ENCODE measurements at regions not wholly inside any gene's neighbourhood (a gene's known extent, or its start where the extent isn't known, plus 50 kb on each side); places are given as distances from the start of the nearest gene placed in this dataset.

DNA sequence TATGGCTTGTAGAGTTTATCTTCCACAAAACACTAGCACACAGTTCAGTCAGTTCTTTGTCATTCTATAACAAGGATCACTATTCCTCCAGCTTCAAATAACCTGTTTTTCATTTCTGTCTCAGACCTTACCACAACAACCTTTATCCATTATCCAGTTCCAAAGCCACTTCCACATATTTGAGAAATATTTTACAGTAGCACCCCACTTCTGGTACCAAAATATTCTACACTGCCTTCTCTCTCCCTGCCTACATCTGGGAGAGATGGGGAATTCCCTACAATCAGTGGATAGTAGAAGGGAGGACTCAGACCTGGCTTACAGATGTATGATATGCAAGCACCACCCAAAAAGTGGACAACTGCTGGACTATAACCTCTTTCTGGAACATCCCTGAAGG, 651.4 kb downstream of the ADGRL2 start:
- FAIRE-seq (no peak), DNase-seq (ENCODE audit: insufficient read length, low spot score) (no peak)

DNA sequence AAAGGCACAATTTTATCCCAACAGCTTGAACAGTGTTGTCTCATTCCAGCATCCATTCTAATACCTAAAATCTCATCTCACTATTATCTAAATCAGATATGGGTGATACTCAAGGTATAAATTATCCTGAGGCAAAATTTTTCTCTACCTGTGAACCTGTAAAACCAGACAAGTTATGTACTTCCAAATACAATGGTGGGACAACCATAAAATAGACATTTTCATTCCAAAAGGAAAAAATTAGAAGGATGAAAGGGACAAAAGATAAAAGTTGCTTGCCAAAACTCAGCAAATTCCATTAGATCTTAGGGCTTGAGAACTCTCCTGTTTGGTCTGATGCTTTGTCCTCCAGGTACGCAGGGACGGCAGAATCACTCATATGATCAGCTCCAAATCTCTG, 650.5 kb downstream of the ADGRL2 start:
- DNase-seq (ENCODE audit: insufficient read length, low spot score) (no peak), FAIRE-seq (no peak)

DNA sequence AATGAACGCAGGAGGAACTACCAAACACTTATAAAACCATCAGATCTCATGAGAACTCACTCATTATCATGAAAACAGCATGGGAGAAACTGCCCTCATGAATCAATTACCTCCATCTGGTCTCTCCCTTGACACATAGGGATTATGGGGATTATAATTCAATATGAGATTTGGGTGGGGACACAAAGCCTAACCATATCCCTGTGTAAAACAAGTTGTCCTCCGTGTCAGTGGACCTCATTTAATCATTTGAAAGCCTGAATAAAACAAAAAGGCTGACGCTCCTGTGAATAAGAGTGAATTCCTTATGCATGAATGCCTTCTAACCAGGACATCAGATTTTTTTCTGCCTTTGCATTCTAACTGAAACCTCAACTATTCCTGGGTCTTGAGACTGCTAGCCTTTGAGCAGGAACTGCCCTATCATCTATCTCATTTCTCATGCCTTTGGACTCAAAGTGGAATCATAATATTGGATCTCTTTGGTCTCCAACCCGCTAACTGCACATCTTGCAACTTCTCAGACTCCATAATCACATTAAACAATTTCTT, 648.8 kb downstream of the ADGRL2 start:
- FAIRE-seq: no peak
- DNase-seq (ENCODE audit: insufficient read length, low spot score): no peak

DNA sequence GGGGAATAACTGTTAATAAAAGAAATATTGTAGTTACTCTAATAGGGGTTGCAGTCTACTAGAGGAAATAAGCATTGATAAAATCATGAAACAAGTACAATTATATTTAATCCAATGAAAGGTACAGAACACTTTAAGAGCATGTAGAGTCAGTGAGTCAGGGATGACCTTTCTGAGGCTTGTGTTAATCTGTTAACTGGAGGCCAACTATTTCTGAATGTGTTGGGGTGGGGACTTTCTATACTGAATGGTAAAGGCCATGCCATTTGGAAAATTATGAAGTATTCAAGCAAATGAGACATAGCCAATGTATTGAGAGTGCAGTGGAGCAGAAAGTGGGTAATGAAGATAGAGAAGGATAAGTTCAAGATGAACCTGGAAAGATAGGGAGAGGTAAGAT, 646.2 kb downstream of the ADGRL2 start:
- DNase-seq (ENCODE audit: insufficient read length, low spot score) (no peak), FAIRE-seq (no peak)

DNA sequence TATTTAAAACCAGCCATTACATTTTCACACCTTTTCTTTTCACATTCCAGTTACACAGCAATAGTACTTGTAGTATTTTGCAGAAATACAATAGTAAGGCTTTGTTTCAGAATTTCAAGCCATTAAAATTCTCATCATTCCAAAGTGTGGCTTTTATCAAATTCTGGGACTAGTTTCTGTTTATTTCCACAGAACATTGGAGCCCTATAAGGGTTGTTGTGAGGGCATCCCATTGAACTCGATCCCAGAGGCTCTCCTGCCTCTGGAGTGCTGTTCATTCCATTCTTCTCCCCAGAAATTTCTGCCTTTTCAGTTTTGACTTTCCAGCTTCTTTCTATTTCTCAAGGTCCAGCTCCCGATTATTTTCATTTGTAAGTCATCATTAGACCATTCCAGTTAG, 645.5 kb downstream of the ADGRL2 start:
- DNase-seq (ENCODE audit: insufficient read length, low spot score) (no peak), FAIRE-seq (no peak)

DNA sequence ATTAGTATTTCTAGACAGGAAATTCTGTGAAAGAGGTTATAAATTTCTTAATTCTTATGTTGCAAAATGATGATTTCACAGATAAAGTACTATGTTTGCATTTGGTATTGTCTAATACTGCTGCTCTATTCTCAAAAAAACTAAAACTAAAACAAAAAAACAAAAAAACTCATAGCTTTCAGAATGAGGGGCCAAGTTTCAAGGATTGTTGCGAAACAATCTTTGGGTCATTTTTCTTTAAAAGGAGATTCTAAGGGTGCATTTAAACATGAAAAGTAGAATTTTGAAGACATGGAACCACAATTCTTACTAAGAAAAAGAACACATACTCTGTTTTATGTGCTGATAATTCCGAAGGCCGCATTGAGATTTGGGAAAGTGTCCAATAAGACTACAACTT, 645.1 kb downstream of the ADGRL2 start:
- FAIRE-seq (no peak), DNase-seq (ENCODE audit: insufficient read length, low spot score) (no peak)

DNA sequence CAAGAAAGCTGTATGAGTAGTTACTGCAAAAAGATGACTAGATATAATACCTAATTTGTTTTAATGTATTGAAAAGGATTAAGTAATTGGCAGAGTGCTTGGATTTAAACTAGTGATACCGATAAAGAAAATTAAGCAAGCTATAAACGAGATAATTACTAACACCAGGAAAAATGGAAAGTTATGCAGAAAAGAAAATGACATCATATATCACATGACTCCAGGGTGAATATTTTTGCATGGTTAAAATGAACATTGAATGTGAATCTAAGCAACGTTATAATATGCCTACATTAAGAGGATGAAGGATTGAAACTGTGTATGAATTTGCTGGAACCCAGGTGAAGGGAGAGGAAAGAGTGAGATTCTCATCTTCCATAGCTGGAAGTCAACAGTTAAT, 644.4 kb downstream of the ADGRL2 start:
- FAIRE-seq: no peak
- DNase-seq (ENCODE audit: insufficient read length, low spot score): no peak

- no peak for DNase-seq (ENCODE audit: insufficient read length, low spot score)
- FAIRE-seq: no peak
Measured at GRCh38 chr1:82441402-82441801, 640.7 kb downstream of the ADGRL2 start.

- no peak for DNase-seq (ENCODE audit: insufficient read length, low spot score)
- no peak for FAIRE-seq
Measured at GRCh38 chr1:82423174-82423815, 622.6 kb downstream of the ADGRL2 start.

DNA sequence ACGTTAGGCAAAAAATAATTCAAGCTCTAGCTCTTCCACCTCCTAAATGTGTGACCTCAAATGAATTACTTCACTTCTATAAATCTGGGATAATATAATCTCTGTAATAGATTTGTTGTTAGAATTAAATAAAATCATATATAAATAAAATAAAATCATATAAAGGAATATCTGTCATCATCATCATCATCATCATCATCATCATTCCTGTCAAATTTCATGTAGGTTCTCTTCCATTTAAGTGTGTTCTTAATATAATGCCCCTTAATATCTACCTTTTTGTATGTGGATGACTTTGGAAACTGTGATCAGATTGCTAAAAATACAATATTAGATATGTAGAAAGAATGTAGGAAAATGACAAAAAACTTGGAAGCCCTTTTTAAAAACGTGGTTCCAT, 621.0 kb downstream of the ADGRL2 start:
- DNase-seq (ENCODE audit: insufficient read length, low spot score) (no peak), FAIRE-seq (no peak)

- DNase-seq (ENCODE audit: insufficient read length, low spot score) (no peak), FAIRE-seq (no peak)
Measured at GRCh38 chr1:82420584-82420983, 619.9 kb downstream of the ADGRL2 start.

- no peak for FAIRE-seq
Measured at GRCh38 chr1:82411605-82412004, 610.9 kb downstream of the ADGRL2 start.

GRCh38 chr1:82405333-82405732, 604.6 kb downstream of the ADGRL2 start:
- FAIRE-seq (no peak), DNase-seq (ENCODE audit: insufficient read length, low spot score) (no peak)

More at GRCh38 chr1:82411605-82412004, 610.9 kb downstream of the ADGRL2 start:
- DNase-seq (ENCODE audit: insufficient read length, low spot score): no peak

DNA sequence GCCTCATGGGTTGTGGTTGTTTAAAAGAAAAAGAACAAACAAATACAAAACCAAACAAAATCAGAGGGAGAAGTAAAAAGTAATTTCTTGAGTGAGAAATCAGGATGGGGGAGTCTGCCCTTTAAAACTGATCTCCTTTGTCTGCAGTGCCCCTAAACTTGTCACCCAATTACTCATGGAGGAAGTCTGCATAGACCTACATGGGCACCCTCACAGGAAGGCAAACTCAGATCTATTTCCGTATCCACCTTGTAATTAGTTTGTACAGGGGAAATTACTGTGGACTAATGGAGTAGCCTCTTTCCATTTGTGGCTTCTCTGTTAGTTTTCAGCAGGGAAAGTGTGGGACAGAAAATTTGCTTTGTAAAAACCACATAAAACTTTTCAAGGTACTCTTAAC, 600.4 kb downstream of the ADGRL2 start:
- FAIRE-seq (no peak), DNase-seq (ENCODE audit: insufficient read length, low spot score) (no peak)

DNA sequence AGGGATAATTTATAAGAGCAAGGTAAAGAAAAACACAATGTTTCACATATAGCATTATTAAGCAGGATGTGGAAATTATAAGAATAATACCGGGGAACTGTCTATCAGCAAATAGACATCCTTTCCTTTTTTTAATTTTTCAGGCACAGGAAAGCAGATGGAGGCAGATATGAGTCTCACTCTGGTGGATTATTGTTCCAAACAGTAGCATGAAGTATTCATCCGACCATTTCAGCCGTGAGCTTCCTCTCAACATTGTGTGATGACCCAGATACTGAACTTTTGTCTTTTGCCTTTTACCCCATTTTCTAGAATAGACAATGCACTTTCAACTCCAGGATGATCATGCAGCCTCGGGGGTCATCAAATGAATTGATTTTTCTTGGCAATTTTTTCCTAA, 599.8 kb downstream of the ADGRL2 start:
- DNase-seq (ENCODE audit: insufficient read length, low spot score) (no peak), FAIRE-seq (no peak)

GRCh38 chr1:82399093-82399492, 598.4 kb downstream of the ADGRL2 start:
- no peak for FAIRE-seq

GRCh38 chr1:82398357-82398756, 597.6 kb downstream of the ADGRL2 start:
- FAIRE-seq (no peak), DNase-seq (ENCODE audit: insufficient read length, low spot score) (no peak)

More at GRCh38 chr1:82399093-82399492, 598.4 kb downstream of the ADGRL2 start:
- DNase-seq (ENCODE audit: insufficient read length, low spot score): no peak

- no peak for DNase-seq (ENCODE audit: insufficient read length, low spot score)
- no peak for FAIRE-seq
Measured at GRCh38 chr1:82395440-82395839, 594.7 kb downstream of the ADGRL2 start.

- FAIRE-seq (no peak), DNase-seq (ENCODE audit: insufficient read length, low spot score) (no peak)
Measured at GRCh38 chr1:82392946-82393345, 592.2 kb downstream of the ADGRL2 start.

- DNase-seq (ENCODE audit: insufficient read length, low spot score) (no peak), FAIRE-seq (no peak)
Measured at GRCh38 chr1:82392513-82392912, 591.8 kb downstream of the ADGRL2 start.

DNA sequence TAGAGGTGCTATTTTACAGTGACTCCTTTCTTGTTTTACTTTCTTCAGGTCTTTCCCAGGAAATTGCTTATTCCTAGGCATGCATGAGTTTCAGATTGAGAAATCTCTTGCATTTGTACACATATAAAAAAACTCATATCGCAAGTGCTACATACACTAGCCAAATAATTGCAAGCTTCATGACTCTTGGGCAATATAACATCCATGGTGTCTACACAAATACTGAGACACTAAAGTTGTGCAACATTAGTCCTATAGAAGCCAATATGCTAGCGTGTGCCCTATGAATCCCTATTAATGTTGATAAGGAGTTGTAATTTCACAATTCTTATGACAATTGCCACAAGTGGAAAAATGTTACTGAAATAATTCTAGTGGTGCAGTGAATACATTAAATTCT, 591.0 kb downstream of the ADGRL2 start:
- DNase-seq (ENCODE audit: insufficient read length, low spot score): no peak
- FAIRE-seq: no peak

DNA sequence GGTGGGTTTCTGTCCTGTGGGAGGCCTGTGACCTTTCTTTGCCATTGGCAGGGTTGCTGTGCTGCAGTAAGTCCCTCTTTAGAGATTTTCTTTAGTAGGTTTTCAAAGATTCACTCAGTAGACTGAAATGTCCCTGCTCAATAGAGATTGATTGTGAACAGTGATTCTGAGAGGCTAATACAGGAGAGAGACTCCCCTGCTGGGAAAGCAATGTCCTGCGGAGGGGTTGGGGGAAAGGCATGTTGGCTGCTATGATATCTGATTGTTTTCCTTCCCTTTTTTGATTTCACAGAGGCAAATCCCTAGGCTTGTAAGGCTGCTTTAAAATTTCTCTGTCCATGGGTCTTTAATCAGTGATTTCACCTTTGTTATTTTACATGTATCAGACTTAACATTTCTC, 589.9 kb downstream of the ADGRL2 start:
- DNase-seq (ENCODE audit: insufficient read length, low spot score) (no peak), FAIRE-seq (no peak)

DNA sequence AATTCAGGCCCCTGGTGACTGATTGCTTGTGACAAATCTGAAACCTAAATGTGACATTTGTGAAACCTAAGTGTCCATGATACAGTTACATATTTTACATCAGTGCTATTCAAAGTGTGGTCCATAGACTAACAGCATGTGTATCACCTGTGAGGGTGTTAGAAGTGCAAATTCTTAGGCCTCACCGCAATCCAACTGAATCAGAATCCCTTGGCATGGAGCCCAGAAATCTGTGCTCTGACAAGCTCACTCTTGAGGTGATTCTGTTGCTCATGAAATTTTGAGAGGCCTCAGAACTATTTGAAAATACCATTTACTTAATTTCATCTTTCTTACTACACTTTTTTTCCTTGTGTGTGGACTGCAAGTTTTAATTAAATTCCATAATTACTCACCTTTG, 587.9 kb downstream of the ADGRL2 start:
- DNase-seq (ENCODE audit: insufficient read length, low spot score) (no peak), FAIRE-seq (no peak)

Data from GM19239 (cell line).